ENCODE measurements at regions not wholly inside any gene's neighbourhood (a gene's known extent, or its start where the extent isn't known, plus 50 kb on each side); places are given as distances from the start of the nearest gene placed in this dataset.
A peak's percentile ranks its signal among the peaks of the same experiment; 100 is the strongest.
"Not testable (repeated sequence)": the region's sequence is repeated elsewhere in the genome, so short reads cannot be mapped to it uniquely, and the experiment has no call there.

DNA sequence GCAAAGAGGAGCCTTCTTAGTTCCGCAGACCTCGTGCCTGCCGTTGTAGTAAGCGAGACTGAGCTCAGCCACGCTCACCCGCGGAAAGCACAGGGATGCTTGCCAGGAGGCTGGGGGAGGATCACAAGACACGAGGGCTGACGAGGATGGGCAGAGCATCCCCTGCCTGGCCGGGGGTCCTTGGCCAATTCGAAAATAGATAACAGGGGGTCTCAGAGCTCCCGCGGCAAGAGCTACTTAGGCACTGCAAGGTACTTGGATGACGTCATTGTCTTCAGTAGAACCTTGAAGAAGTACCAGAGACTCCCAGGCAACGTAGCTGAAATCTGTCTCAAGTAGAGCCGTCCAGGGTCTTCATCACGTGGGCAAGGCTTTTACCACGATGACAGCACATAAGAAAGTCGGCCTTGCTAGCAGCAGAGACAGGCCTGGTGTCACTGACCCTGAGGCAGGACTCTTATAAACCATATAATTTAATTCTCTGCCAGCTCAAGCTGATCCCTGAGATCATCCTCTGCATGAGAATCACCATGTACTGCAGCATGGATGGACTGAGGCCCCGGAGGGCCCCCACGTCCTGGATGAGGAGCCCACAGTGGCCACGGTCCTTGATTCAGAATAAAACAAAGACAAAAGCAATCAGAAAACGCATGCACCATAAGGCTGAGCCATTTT lies 81.9 kb downstream of the TMEM18 start:
- DNase-seq: no peak

DNA sequence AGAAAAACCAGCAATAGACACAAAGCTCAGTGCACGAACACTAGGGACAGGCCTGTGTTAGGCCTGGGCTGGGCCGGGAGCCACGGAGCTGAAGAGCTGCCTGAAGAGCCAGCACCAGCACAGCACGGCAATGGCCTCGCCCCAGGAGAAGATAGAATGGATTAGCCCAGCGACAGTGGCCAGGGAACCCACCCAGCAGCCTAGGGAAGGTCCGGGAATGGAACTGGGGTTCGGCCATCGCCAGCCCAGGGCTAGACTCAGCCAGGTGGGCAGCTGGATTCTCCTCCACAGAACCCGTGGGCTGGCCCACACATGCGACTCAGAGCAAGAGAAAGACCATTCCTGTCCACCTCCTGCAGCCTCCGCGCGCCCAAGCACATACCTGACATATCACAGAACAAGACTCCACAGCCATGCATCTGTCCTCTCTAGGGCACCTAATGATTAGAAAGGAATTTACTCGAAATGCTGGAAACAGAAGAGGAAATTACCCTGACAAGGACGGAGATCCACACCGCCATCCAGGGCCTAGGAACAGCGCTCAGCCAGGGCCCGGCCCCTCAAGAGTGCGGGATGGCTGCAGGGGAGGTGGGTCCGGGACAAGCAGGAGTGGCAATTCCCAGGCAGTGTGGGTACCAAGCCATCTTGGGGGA lies 82.8 kb downstream of the TMEM18 start:
- DNase-seq: no peak

DNA sequence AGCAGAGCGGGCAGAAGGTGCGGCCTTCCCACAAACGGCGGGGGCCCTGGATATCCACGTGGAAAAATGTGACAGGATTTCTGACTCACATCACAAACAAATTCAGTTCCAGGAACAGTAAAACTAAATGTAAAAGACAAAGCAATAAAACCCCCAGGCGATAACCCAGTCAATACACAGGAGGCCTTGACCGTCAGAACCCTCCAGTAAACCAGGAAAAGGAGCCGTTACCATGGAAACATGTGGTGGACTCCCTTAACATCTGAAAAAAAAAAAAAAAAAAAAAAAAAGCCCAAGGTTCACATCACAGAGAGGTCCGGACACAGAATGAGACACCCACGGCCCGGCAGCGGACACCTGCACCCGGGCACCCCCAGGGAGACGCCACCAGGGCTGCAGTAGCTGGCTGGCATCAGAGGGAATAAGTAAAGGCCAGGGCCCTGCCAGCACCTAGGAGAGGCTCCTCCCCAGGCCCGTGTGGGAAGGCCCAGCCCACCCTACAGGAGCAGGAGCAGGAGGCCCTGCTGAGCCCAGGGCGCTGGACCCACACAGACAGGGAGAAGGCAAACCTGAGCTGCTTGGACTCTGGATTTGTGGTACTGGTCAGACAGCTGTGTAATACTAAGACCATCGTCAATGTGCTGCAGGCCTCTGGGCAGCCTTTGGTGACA lies 83.7 kb downstream of the TMEM18 start:
- DNase-seq: no peak

DNA sequence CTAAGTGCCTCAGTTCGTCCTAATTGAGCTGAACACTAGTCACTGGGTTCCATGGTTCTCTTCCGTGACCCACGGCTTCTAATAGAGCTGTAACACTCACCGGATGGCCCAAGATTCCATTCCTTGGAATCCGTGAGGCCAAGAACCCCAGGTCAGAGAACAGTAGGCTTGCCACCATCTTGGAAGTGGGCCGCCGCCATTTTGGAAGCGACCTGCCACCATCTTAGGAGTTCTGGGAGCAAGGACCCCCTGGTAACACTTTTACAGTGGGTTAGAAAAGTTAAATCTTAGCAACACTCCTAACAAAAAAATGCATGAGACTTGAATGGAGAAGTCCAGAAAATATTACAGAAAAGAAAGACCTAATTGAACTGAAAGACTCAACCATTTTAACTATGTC lies 84.5 kb downstream of the TMEM18 start:
- DNase-seq: no peak

DNA sequence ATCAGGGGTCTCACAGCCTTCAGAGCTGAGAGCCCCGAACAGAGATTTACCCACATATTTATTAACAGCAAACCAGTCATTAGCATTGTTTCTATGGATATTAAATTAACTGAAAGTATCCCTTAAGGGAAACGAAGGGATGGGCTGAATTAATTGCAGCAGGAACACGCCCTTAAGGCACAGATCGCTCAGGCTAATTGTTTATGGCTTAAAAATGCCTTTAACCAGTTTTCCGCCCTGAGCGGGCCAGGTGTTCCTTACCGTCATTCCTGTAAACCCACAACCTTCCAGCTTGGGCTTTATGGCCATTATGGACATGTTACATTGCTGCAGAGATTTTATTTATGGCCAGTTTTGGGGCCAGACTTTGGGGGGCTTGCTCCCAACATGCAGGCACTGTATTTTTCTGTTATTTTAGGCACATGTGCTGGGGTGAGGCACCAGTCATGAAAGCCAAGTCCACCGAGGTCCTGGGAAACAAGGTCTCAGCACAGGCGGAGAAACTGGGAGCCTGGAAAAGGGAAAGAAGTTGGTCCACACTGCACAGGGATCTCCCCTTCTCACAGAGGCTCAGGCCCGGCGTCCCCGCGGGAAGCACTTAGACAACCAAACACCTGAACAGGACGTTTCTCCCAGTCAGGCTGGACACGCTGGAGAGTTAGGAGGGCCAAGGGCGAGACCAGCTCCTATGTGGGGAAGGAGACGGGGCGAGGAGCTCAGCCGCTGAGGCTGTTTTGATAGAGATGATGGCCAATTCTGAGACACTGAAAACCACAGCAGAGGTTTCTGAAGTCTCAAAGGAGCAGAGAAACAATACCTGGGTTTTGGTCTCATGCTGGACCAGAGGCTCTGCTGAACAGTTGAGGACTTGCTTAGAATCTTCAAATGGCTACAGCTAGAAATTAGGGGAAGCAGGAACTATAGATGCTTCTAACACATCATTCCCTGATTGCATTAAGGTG lies 86.7 kb downstream of the TMEM18 start:
- DNase-seq: no peak

DNA sequence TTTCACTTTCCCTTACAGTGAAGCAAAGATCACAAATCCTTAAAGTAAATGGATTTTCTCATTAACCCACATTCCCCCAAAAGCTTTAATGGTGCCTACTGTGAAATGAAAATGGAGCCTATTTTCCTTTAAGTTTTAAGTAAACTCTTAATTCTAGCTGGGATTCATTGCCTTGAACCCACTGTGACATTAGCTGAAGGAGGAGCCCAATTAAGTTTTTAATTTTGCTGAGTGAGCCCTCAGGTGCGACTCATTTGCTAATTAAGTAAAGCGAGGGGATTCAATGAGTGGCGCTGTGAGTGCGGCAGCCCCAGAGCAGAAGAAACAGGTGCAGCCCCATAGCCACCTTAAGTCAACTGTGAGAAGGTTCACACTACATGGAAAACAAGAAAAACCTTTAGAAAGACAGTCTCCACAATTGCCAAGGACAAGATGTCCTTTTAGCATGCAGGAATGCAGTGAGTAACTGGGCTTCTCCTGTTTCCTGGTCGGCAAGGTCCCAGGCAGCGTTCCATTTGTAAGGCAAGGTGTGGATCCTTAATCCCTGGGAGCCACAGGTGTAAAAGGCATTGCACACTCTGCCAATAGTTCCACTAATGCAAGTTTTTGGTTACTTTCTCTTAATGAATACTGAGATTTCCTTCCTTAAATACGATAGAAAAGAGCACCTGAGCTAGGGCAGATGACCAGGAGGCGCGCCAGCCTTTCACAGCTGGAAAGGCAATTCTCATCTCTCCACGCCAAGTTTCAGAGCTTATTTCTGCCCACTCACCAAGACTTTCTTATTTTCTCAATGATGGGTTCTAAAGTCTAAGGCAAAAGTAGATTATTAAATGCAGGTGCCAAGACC lies 87.7 kb downstream of the TMEM18 start:
- DNase-seq: no peak

DNA sequence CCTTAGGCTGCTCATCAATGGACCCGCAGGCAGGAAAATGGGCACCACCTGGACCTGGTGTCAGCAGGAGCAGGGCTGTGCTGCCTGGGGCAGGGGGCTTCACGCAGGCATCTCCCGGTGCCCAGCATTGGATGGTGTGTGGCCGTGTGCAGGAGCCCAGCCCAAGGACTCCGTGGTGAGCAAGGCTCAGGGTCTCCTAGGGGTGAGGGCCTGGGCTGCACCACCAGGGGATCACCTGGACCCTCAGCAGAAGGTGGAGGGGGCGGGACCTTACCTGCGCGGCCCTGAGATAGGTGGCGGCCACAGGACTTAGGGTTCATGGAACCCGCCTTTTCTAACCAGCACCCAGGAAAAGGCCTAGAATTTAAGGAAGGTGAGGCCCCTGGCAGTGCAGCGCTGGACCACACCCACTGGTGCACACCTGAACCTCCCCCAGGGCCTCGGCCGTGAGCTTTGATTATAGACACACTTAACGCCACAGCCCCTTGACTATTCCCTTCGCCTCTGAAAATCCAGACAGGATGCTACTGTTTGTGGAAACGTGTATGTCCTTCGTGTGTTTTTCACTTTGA lies 89.0 kb downstream of the TMEM18 start:
- DNase-seq: no peak

DNA sequence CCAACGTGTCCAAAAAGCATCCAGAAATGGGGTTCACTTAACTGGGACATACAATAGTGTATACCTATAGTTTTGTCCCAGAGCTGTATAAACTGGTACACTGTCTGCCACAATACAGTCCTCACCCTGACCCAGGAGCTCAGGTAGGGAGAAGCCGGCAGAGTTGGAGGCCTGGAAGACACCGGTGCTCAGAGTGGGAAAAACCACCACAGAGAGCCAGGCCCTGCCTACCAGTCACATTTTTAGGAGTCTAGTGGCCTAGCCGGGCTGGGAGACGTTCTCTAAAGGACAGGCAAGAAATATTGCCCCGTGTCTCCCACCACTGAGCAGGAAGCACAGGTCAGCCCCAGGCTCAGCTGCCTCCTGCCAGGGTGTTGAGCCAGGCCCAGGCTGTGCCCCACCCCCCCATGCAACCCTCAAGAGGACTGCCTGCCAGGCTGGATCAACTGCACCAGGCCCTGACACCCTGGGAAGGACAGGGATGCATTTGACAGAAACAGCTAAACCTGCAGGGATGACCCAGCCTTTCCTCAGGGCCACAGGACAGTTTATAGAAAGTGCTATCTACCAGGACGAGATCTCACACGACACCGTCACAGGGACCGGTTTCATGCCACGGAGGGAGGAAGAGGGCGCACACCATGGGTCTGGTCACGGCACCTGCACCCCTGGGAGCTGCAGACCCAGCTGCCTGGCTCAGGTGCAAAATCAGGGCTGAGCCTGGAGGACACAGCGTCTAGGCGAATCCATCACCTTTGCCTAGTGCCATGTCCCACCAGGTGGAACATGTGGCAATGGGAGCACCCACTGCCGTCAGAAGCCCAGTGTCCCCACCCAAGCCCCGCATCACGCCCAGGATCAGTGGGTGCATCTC lies 89.9 kb downstream of the TMEM18 start:
- no peak for DNase-seq

DNA sequence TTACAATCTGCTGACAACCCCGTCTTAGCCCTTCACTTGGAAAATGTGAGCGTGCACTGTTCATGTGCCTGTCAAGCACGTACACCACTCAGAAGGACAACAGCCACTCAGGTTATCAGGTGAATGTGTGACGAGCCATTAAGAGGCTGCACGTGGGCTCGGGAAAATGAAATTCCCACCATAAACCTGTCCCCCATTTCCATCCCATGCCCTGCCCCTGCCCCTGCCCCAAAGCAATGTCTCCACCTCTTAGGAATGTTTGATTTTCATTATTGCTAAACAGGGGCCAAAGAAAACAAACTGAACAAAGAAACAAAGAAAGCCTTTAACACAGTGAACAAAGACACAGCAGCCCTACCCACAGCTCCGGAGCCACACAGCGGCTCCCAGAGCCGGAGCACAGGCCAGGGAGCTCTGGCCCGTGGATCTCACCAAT lies 90.5 kb downstream of the TMEM18 start:
- peak; percentile 29 for DNase-seq

DNA sequence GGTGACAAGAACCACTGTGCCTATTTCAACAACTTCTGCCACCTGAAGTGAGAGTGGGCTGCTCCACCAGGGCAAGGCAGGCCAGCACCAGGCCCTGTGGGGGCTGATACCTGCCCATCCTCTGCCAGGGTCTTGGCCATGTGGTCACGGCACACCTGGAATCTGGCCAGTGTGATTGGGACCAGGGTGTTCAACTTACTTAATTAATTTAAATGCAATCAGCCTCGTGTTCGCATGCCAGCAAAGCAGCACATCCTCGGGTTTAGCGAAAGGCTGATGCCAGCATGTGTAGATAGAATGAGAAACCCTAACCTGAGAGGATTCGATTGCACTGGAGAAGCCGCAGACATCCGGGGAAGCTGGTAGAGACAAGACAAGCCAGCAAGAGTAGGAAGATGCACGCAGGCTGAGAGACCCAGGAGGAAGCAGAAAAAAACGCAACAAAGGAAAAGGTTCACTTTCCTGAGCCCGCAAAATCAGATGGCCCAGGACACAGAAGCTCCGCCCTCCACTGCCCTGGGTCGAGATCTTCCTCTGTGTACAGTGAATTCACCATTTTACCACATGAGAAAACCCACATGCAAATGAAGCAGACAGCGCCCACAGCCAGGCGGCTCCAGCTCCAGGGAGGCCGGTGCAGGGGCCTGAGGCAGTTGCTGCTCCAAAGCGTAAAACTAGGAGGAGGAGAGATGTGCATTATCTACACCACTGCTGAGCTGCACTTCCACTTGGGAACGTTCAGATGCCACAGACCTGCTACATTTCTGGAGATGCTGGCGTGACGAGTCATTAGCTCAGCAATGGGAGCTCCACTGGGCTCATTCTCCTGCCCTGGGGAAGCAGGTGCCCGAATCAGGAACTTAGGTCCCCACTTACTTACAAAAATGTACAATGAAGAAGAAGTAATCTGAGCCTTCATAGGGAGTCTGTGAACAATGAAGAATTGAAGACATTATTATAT lies 92.1 kb downstream of the TMEM18 start:
- DNase-seq: peak; percentile 55

DNA sequence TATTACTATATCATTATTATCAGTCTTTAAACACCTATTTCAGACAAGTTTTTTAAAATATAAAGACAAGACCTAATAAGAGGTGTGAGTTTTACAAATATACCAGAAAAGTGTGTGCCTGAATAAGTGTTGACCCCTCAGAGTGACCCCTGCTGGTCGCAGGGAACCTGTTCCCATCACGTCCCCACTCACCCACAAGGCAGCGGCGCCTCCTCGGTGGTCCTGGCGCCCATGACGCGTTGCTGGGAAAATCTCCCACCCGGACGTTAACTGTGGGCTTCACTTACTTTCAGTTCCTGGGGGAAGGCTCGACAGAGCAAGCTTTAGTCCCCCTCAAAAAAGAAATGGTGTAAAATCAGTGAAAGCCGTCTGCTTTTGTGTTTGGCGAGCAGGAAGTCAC lies 93.5 kb downstream of the TMEM18 start:
- no peak for DNase-seq

DNA sequence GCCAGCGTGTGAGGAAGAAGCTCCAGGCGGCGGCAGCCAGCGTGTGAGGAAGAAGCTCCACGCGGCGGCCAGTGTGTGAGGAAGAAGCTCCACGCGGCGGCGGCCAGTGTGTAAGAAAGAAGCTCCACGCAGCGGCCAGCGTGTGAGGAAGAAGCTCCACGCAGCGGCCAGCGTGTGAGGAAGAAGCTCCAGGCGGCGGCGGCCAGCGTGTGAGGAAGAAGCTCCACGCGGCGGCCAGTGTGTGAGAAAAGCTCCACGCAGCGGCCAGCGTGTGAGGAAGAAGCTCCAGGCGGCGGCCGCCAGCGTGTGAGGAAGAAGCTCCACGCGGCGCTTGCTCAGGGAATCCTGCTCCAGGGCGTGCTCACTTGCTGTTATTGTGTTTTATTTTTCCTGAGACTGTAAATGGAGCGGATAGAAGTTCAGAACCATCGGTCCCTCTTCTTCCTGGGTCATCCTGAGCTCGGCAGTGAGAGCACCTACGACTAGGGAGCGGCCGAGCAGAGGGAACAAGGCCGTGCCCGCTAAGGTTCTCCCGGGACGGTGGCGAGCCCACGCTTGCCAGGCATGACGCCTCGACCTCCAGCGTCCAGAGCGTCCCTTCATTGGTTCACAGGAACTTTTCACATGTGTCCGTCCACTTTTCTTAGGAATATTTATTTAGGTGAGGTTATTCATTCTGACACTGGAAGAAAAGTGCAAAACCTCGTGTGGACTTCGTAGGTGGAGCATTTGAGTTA lies 94.2 kb downstream of the TMEM18 start:
- no peak for DNase-seq

DNA sequence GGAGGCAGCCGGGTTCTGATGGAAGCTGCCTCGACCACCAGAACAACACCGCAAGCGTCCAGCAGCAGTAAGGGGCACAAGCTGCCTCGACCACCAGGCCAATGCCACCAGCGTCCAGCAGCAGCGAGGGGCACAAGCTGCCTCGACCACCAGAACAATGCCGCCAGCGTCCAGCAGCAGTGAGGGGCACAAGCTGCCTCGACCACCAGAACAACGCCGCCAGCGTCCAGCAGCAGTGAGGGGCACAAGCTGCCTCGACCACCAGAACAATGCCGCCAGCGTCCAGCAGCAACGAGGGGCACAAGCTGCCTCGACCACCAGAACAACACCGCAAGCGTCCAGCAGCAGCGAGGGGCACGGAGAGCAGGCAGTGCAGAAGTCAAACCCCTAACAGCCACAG lies 94.9 kb downstream of the TMEM18 start:
- DNase-seq: not testable (repeated sequence)

DNA sequence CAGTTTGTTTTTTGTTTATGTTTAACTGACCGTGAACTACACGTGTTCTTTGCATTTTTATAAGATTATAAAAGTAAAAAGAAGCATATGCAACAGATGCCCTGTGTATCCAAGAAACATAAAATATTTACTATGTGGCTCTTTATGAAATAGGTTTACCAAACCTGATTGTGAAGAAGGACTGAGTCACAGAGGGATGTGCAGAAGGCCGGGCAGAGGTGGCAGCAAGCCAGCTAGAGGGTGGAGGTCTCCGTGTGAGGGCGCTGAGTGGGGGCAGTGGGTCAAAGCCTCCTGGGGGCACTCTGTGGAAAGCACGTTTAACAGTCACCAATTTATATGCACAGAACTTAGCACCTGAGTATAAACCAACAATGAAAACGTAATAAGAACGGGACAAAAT lies 97.2 kb downstream of the TMEM18 start:
- DNase-seq: no peak

DNA sequence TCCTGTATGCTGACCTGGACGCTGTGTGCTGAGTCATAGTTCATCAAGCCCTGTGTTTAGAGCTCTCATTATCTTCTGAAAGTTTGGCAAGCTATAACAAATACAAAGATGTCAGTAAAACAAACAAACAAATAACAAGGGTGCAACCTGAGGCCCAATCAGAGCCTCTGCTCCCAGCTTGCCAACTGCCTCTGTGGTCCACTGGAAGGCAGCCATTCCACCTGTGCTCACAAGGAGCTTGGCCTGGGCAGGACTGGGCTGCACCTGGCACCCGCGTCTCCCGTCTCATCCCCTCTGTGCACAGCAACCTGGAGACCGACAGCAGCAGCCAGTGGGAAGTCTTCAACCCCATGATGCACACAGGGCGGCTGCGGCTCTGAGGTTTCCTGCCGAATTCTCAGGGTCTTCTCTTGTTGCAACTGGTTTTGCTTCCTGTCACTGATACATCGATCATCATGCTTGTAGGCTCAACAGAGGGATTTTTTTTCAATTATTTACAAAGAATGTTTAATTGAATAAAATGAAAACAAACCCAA lies 97.8 kb downstream of the TMEM18 start:
- DNase-seq: no peak

DNA sequence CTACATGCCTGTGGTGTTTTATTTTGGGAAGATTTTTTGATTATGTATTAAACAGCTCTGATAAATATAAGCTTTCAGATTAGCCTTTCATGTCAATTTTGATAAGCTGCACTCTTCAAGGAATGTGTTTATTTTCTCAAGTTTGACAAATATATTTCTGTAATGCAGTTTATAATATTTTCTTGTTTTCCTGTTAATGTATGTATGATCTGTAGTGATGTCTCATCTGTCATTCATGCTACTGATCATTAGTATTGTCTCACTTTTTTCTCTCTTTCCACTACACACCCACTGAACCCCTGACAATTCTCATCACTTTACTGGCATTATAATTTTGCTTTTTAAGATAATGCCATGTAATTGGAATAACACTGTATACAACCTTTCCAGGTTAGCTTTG lies 100.9 kb downstream of the TMEM18 start:
- DNase-seq: no peak

DNA sequence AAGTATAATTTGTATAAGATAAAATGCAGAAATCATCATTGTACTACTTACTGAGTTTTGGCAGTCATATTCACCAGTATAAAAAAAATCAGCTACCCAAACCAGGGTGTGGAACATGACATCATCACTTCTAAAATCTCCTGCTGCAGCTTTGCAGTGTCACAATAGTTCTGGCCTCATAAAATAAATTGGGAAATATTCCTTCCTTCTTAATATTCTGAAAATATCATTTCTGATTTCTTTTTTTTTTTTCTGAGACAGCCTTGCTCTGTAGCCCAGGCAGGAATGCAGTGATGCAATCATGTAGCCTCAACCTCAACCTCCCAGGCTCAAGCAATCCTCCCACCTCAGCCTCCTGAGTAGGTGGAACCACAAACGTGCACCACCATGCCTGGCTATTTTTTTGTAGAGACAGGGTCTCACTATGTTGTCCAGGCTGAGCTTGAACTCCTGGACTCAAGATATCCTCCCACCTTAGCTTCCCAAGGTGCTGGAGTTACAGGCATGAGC lies 101.4 kb downstream of the TMEM18 start:
- no peak for DNase-seq

DNA sequence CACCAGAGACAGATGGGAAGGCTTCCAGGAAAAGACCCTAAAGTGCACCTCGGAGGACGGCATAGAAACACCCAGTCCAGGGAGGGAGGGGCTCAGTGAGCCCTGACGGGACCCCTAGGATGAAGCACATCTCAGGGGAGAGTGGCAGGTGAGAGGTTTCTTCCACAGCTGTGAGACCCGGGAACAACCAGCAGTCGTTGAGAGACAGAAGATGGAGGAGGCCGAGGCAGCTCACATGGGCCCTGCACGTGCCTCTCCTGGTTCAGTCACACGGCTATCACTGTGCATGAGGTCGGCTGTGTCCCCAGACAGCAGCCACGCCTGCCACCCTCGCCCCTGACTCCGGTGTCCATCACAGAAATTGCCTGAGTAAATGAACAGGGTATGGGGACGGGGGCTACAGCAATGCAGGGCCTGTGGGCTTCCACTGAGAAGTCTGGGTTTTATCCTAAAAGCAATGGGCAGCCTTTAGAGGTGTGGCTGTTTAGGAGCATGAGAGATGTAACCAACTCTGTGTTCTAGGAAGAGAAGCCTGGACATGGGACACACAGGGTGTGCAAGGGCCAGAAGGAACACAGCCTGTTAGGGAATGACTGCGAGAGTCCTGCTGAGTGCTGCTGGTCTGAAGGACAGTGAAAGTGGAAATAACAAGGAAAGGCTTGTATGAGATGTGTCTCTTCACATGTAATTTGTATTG lies 102.0 kb downstream of the TMEM18 start:
- DNase-seq: no peak

Data from NCI-H1048 (cell line).